ENCODE measurements at regions not wholly inside any gene's neighbourhood (a gene's known extent, or its start where the extent isn't known, plus 50 kb on each side); places are given as distances from the start of the nearest gene placed in this dataset.

DNA sequence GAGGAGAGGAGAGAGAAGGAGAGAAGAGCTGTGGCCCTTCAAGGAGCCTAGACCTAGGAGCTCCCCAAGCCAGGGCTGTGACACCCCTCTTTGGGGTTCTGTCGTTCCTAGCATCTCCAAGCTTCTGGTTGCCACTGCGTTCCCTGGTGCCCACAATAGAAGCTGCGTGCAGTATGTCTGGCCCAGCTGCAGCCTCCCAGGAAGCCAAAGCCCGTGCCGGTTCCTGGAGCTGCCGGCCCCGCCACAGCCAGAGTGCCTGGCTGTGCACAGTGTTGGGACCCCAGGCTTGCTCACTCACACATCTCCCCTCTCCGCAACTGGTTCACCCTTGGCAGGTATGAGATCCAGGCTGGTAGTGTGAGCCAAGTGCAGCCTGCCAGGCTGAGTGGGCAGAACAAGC lies 367.7 kb upstream of the MC4R start:
- H3K27ac ChIP-seq = no peak overlapping the region
- in situ Hi-C loops (cut with HindIII; ENCODE audit: low pct_ligation_motif_present, low sequenced_read_pairs) = no loop called here
- no peaks in the 10 kb centered on the region for H3K36me3 ChIP-seq (replicated peaks)
- no peak for DNase-seq
- H3K4me3 ChIP-seq (ENCODE audit: low read depth, low read length) = no peak overlapping the region
- no peaks in the 10 kb centered on the region for H3K27me3 ChIP-seq (replicated peaks)
- TF ChIP-seq, protein P1, sequence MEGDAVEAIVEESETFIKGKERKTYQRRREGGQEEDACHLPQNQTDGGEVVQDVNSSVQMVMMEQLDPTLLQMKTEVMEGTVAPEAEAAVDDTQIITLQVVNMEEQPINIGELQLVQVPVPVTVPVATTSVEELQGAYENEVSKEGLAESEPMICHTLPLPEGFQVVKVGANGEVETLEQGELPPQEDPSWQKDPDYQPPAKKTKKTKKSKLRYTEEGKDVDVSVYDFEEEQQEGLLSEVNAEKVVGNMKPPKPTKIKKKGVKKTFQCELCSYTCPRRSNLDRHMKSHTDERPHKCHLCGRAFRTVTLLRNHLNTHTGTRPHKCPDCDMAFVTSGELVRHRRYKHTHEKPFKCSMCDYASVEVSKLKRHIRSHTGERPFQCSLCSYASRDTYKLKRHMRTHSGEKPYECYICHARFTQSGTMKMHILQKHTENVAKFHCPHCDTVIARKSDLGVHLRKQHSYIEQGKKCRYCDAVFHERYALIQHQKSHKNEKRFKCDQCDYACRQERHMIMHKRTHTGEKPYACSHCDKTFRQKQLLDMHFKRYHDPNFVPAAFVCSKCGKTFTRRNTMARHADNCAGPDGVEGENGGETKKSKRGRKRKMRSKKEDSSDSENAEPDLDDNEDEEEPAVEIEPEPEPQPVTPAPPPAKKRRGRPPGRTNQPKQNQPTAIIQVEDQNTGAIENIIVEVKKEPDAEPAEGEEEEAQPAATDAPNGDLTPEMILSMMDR (IDR thresholded peaks at IDR 0.05; ENCODE audit: low read depth, low read length, missing control alignments) = no peak

DNA sequence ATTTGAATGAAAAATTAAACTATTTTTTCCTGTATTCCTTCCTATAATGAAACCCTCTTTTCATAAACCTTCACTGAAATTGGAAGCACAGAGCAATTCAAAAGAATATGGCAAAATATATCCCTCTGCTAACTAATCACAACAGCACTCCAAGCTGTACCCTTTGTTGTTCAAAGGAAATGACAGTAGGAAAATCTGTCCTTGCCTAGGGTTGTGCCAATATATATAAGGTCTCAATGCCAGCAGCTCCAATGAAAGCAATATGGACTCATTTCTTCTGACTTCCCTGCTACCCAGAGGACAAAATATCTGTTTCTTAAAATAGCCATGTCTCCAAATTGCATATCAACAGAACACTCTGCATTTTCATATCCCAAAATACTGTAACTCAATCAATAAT lies 373.9 kb upstream of the MC4R start:
- Histone ChIP-seq H3K4me3 (ENCODE audit: low read depth, low read length) (no peak overlapping the region), H3K36me3 (replicated peaks) (no peaks in the 10 kb centered on the region), H3K27ac (no peak overlapping the region), H3K27me3 (replicated peaks) (no peaks in the 10 kb centered on the region)
- in situ Hi-C loops (cut with HindIII; ENCODE audit: low pct_ligation_motif_present, low sequenced_read_pairs) = no loop called here
- TF ChIP-seq, protein P1 (IDR thresholded peaks at IDR 0.05; ENCODE audit: low read depth, low read length, missing control alignments) = no peak
- DNase-seq = no peak

DNA sequence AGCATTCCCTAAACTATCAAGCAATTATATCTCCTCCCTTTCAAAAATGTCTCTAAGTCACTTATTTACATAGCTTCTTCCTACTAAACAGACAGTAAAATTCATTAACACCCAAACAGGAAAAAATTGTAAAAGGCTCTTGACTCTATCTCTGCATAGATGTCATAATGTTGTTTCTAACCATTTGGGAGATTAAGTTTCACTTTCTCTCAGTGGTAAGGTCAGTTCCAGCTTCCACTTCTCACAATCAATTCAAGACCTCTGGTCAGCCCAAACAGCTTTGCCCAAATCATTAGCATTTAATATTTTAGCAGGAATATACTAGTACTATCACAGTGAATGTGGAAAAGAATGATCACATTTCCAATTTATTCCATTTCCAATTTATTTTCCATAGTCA lies 374.3 kb upstream of the MC4R start:
- TF ChIP-seq, protein P1 (IDR thresholded peaks at IDR 0.05; ENCODE audit: low read depth, low read length, missing control alignments) = no peak
- no peaks in the 10 kb centered on the region for H3K36me3 ChIP-seq (replicated peaks)
- H3K4me3 ChIP-seq (ENCODE audit: low read depth, low read length) = no peak overlapping the region
- in situ Hi-C loops (cut with HindIII; ENCODE audit: low pct_ligation_motif_present, low sequenced_read_pairs) = no loop called here
- no peak for DNase-seq
- H3K27ac ChIP-seq = no peak overlapping the region
- H3K27me3 ChIP-seq (replicated peaks) = no peaks in the 10 kb centered on the region

DNA sequence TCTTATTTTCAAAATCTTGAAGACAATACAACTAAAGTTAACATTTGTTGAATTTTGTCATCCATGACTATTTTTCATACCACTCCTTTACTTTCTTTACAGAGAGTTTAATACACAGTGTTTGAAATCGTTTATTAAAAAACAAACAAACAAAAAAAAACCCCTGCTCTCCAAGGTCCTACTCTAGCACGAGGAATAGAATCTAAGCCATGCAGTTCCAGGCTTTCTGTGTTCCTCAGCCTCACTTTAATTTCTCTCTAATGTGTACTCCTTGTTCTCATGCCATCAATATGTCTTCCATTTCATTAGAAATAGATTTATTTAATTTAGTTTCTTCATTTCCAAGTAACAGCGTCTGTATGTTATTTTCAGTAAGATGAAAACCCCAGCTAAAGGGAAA lies 381.2 kb upstream of the MC4R start:
- DNase-seq = no peak
- no peaks in the 10 kb centered on the region for H3K36me3 ChIP-seq (replicated peaks)
- no peak overlapping the region for H3K27ac ChIP-seq
- no peaks in the 10 kb centered on the region for H3K27me3 ChIP-seq (replicated peaks)
- in situ Hi-C loops (cut with HindIII; ENCODE audit: low pct_ligation_motif_present, low sequenced_read_pairs) = no loop called here
- H3K4me3 ChIP-seq (ENCODE audit: low read depth, low read length) = no peak overlapping the region
- TF ChIP-seq, protein P1 (IDR thresholded peaks at IDR 0.05; ENCODE audit: low read depth, low read length, missing control alignments) = no peak

DNA sequence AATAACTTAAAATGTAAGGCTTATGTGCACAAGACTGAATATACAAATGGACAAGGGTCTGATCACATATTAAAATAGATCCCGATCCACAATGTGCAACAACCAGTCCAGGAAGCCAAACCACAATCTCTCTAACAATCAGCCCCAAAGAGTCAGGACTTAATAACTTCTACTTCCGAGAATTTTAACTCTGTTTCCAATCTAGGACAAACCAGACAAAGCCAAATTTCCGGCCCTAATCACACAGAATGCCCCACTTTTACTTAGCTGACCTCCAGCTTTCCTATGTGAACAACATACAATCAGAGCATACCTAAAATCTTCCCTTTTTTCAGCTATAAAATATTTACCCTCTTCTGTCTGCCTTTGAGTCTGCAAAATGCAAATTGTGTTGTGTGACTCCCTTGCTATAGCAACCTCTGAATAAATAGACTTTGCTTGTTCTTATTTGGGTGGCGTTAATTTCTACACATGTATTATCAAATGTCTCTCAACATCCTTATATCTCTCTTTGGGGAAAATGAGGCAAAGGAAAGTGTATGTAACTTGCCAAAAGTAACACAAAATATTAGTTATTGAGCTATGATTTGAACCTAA lies 381.9 kb upstream of the MC4R start:
- no peaks in the 10 kb centered on the region for H3K36me3 ChIP-seq (replicated peaks)
- DNase-seq = no peak
- H3K27me3 ChIP-seq (replicated peaks) = no peaks in the 10 kb centered on the region
- no peak overlapping the region for H3K27ac ChIP-seq
- no peak overlapping the region for H3K4me3 ChIP-seq (ENCODE audit: low read depth, low read length)
- in situ Hi-C loops (cut with HindIII; ENCODE audit: low pct_ligation_motif_present, low sequenced_read_pairs) = no loop called here
- TF ChIP-seq, protein P1 (IDR thresholded peaks at IDR 0.05; ENCODE audit: low read depth, low read length, missing control alignments) = no peak

DNA sequence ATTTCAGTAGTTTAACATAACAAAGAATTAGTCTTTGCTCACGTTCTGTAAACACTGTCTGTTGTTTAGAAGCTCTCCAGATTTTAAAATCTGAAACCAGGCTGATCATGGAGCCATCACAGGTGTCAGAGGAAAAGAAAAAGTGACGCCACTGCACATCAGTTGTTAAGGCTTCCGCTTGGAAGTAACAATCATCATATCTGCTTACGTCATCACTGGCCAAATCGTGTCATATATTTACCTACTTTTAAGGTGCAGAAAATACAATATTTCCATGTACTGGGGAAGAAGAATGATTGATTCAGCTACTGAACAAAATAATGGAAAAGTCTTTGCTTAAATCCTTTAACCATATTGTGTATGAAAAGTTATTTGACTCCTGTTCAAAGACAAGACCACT lies 382.6 kb upstream of the MC4R start:
- no peak overlapping the region for H3K27ac ChIP-seq
- no peak for DNase-seq
- no peak overlapping the region for H3K4me3 ChIP-seq (ENCODE audit: low read depth, low read length)
- TF ChIP-seq, protein P1 (IDR thresholded peaks at IDR 0.05; ENCODE audit: low read depth, low read length, missing control alignments) = no peak
- no peaks in the 10 kb centered on the region for H3K27me3 ChIP-seq (replicated peaks)
- in situ Hi-C loops (cut with HindIII; ENCODE audit: low pct_ligation_motif_present, low sequenced_read_pairs) = no loop called here
- no peaks in the 10 kb centered on the region for H3K36me3 ChIP-seq (replicated peaks)
